Erythroblast (primary cell): ENCODE measurements at regions not wholly inside any gene's neighbourhood (a gene's known extent, or its start where the extent isn't known, plus 50 kb on each side); places are given as distances from the start of the nearest gene placed in this dataset.
"Not testable (repeated sequence)": the region's sequence is repeated elsewhere in the genome, so short reads cannot be mapped to it uniquely, and the experiment has no call there.

Experiments used
- GATA1 ChIP-seq: IDR thresholded peaks from 2 replicates; pipeline ENCODE4 v1.6.1; 2011; ENCODE audit warnings: low read depth, mild to moderate bottlenecking, control low read depth, low read length, moderate library complexity
- POLR2A ChIP-seq: IDR thresholded peaks from 2 replicates; pipeline ENCODE4 v1.6.1; 2011; ENCODE audit warnings: mild to moderate bottlenecking, low read length

- not testable (repeated sequence) for TF ChIP-seq POLR2A, GATA1
Observed at GRCh38 chr2:111338474-111338873, 217.8 kb downstream of the BCL2L11 start.
